ENCODE measurements at regions not wholly inside any gene's neighbourhood (a gene's known extent, or its start where the extent isn't known, plus 50 kb on each side); places are given as distances from the start of the nearest gene placed in this dataset.

DNA sequence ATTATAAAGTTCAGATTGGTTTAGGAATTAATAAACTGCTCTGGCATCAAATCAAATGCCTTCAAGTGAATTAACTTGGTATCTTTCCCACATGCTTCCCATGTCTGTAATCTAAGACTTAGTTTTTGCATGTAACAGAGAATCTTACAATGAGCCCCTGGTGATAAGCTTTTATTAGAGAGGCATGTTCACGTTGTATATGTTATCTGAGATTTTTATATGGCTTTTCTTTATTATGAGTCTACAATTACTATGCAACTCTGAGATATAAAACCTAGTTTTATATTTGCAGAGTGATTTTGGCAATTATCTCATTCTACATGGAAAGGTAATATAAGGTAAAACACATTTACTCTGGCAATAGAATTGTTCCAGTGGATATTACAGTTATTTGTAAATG is 1578.4 kb upstream of the IGFBP7 start:
- TF ChIP-seq POLR2A (IDR thresholded peaks at IDR 0.05) (no peak), POLR2AphosphoS5 (IDR thresholded peaks at IDR 0.05) (no peak), EP300 (IDR thresholded peaks at IDR 0.05) (no peak)
- TF ChIP-seq, protein P1, sequence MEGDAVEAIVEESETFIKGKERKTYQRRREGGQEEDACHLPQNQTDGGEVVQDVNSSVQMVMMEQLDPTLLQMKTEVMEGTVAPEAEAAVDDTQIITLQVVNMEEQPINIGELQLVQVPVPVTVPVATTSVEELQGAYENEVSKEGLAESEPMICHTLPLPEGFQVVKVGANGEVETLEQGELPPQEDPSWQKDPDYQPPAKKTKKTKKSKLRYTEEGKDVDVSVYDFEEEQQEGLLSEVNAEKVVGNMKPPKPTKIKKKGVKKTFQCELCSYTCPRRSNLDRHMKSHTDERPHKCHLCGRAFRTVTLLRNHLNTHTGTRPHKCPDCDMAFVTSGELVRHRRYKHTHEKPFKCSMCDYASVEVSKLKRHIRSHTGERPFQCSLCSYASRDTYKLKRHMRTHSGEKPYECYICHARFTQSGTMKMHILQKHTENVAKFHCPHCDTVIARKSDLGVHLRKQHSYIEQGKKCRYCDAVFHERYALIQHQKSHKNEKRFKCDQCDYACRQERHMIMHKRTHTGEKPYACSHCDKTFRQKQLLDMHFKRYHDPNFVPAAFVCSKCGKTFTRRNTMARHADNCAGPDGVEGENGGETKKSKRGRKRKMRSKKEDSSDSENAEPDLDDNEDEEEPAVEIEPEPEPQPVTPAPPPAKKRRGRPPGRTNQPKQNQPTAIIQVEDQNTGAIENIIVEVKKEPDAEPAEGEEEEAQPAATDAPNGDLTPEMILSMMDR (IDR thresholded peaks at IDR 0.05), result no peak

All from suprapubic skin (tissue), 4 donors.